ENCODE measurements at regions not wholly inside any gene's neighbourhood (a gene's known extent, or its start where the extent isn't known, plus 50 kb on each side); places are given as distances from the start of the nearest gene placed in this dataset.

DNA sequence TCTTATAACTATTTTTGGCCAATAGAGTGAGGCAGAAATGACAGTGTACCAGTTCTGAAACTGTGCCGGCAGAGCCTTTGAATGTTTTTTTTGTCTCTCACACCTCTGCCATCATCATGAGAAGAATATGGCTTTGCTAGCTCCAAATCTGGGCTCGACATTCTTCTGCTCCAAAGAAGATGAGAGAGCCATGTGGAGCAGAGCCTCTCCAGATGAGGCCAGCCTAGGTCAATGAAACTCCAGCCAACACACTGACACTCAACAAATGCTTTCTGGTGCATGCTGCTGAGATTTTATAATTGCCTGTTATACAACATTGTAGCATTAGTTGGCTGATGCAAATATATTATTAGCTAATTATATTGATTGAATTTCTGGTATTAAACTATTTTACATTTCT lies 154.7 kb downstream of the SLC38A4 start:
- TF ChIP-seq TP53 (CRISPR knock-in tag; IDR thresholded peaks at IDR 0.05) (no peak), MAZ (IDR thresholded peaks at IDR 0.05; ENCODE audit: borderline replicate concordance, low read depth, low read length) (no peak), FOXS1 (CRISPR knock-in tag; IDR thresholded peaks at IDR 0.05) (no peak), RCOR1 (IDR thresholded peaks at IDR 0.05; ENCODE audit: low read depth, low read length) (no peak), KDM5A (IDR thresholded peaks at IDR 0.05) (no peak), EP300 (IDR thresholded peaks at IDR 0.05) (no peak), ZC3H11A (IDR thresholded peaks at IDR 0.05) (no peak), RARB (CRISPR knock-in tag; IDR thresholded peaks at IDR 0.05) (no peak), GATA3 (IDR thresholded peaks at IDR 0.05; ENCODE audit: borderline replicate concordance) (no peak), JUN (IDR thresholded peaks at IDR 0.05) (no peak), HOXB13 (CRISPR knock-in tag; IDR thresholded peaks at IDR 0.05; ENCODE audit: low read depth) (no peak)
- TF ChIP-seq, protein P1, sequence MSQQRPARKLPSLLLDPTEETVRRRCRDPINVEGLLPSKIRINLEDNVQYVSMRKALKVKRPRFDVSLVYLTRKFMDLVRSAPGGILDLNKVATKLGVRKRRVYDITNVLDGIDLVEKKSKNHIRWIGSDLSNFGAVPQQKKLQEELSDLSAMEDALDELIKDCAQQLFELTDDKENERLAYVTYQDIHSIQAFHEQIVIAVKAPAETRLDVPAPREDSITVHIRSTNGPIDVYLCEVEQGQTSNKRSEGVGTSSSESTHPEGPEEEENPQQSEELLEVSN (IDR thresholded peaks at IDR 0.05; ENCODE audit: borderline replicate concordance, low read depth) = no peak
- TF ChIP-seq, protein P2, sequence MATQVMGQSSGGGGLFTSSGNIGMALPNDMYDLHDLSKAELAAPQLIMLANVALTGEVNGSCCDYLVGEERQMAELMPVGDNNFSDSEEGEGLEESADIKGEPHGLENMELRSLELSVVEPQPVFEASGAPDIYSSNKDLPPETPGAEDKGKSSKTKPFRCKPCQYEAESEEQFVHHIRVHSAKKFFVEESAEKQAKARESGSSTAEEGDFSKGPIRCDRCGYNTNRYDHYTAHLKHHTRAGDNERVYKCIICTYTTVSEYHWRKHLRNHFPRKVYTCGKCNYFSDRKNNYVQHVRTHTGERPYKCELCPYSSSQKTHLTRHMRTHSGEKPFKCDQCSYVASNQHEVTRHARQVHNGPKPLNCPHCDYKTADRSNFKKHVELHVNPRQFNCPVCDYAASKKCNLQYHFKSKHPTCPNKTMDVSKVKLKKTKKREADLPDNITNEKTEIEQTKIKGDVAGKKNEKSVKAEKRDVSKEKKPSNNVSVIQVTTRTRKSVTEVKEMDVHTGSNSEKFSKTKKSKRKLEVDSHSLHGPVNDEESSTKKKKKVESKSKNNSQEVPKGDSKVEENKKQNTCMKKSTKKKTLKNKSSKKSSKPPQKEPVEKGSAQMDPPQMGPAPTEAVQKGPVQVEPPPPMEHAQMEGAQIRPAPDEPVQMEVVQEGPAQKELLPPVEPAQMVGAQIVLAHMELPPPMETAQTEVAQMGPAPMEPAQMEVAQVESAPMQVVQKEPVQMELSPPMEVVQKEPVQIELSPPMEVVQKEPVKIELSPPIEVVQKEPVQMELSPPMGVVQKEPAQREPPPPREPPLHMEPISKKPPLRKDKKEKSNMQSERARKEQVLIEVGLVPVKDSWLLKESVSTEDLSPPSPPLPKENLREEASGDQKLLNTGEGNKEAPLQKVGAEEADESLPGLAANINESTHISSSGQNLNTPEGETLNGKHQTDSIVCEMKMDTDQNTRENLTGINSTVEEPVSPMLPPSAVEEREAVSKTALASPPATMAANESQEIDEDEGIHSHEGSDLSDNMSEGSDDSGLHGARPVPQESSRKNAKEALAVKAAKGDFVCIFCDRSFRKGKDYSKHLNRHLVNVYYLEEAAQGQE (IDR thresholded peaks at IDR 0.05) = no peak
- TF ChIP-seq, protein P3, sequence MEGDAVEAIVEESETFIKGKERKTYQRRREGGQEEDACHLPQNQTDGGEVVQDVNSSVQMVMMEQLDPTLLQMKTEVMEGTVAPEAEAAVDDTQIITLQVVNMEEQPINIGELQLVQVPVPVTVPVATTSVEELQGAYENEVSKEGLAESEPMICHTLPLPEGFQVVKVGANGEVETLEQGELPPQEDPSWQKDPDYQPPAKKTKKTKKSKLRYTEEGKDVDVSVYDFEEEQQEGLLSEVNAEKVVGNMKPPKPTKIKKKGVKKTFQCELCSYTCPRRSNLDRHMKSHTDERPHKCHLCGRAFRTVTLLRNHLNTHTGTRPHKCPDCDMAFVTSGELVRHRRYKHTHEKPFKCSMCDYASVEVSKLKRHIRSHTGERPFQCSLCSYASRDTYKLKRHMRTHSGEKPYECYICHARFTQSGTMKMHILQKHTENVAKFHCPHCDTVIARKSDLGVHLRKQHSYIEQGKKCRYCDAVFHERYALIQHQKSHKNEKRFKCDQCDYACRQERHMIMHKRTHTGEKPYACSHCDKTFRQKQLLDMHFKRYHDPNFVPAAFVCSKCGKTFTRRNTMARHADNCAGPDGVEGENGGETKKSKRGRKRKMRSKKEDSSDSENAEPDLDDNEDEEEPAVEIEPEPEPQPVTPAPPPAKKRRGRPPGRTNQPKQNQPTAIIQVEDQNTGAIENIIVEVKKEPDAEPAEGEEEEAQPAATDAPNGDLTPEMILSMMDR (IDR thresholded peaks at IDR 0.05) = no peak
- WGBS (ENCODE audit: missing lambda C conversion rate) = 65% methylated on average over 2 of the region's 2 CpGs
- Histone ChIP-seq H3K4me2 (no peak overlapping the region), H3K4me3 (no peak overlapping the region), H3K4me1 (peaks cover 18% of the 10 kb centered on the region), H3K9me3 (no peaks in the 10 kb centered on the region), H3K27ac (0 out of 6 replicates have a peak overlapping the region, but pooled peaks of 1 of the 2 experiments have one; percentile 0)
- CTCF ChIA-PET = interaction anchor here (0.8 kb wide), 1 partner anchor 545 kb away, joined by 3 read pairs; no protein-coding TSS in a partner anchor
- FAIRE-seq = no peak
- DNase-seq (ENCODE audit: low read depth in 1 of 2, low spot score in 1 of 2) = no peak
- POLR2A ChIA-PET = no interaction called here
- ATAC-seq = no peak

DNA sequence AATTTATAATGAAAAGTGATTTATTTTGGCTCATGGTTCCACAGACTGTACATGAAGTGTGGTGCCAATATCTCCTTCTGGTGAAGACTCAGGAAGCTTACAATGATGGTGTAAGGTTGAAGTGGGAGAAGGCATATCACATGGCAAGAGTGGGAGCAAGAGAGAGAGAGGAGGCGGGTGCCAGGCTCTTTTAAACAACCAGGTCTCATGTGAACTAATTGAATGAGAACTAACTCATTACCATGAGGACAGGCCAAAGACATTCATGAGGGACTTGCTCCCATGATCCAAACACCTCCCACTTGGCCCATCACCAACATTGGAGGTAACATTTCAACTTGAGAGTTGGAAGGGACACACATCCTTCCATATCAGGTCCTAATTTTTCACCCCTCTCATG lies 155.2 kb downstream of the SLC38A4 start:
- peaks cover 19% of the 10 kb centered on the region for H3K4me1 ChIP-seq
- DNase-seq (ENCODE audit: low read depth in 1 of 2, low spot score in 1 of 2) = no peak
- CTCF ChIA-PET = interaction anchor here (0.8 kb wide), 1 partner anchor 544 kb away, joined by 3 read pairs; no protein-coding TSS in a partner anchor
- WGBS (ENCODE audit: missing lambda C conversion rate) = 89% methylated on average over 1 of the region's 1 CpG
- POLR2A ChIA-PET = no interaction called here
- peak; percentile 90 for FAIRE-seq
- 0 out of 6 replicates have a peak overlapping the region, but pooled peaks of 1 of the 2 experiments have one; percentile 0 for H3K27ac ChIP-seq
- H3K9me3 ChIP-seq = no peaks in the 10 kb centered on the region
- H3K4me2 ChIP-seq = no peak overlapping the region
- no peak for ATAC-seq
- no peak overlapping the region for H3K4me3 ChIP-seq
- TF ChIP-seq, protein P4, sequence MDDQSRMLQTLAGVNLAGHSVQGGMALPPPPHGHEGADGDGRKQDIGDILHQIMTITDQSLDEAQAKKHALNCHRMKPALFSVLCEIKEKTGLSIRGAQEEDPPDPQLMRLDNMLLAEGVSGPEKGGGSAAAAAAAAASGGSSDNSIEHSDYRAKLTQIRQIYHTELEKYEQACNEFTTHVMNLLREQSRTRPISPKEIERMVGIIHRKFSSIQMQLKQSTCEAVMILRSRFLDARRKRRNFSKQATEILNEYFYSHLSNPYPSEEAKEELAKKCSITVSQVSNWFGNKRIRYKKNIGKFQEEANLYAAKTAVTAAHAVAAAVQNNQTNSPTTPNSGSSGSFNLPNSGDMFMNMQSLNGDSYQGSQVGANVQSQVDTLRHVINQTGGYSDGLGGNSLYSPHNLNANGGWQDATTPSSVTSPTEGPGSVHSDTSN (IDR thresholded peaks at IDR 0.05) = no peak
- no peak for TF ChIP-seq GATA3 (IDR thresholded peaks at IDR 0.05; ENCODE audit: borderline replicate concordance)
- no peak for TF ChIP-seq BHLHE40 (IDR thresholded peaks at IDR 0.05; ENCODE audit: low read depth, low read length)
- TF ChIP-seq, protein P2 (IDR thresholded peaks at IDR 0.05) = no peak
- TF ChIP-seq ZC3H11A (IDR thresholded peaks at IDR 0.05) = no peak
- TF ChIP-seq, protein P5, sequence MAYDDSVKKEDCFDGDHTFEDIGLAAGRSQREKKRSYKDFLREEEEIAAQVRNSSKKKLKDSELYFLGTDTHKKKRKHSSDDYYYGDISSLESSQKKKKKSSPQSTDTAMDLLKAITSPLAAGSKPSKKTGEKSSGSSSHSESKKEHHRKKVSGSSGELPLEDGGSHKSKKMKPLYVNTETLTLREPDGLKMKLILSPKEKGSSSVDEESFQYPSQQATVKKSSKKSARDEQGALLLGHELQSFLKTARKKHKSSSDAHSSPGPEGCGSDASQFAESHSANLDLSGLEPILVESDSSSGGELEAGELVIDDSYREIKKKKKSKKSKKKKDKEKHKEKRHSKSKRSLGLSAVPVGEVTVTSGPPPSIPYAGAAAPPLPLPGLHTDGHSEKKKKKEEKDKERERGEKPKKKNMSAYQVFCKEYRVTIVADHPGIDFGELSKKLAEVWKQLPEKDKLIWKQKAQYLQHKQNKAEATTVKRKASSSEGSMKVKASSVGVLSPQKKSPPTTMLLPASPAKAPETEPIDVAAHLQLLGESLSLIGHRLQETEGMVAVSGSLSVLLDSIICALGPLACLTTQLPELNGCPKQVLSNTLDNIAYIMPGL (CRISPR knock-in tag; IDR thresholded peaks at IDR 0.05; ENCODE audit: borderline replicate concordance) = no peak
- no peak for TF ChIP-seq EHMT2 (IDR thresholded peaks at IDR 0.05; ENCODE audit: low read depth)
- TF ChIP-seq PHF8 (IDR thresholded peaks at IDR 0.05; ENCODE audit: borderline replicate concordance, low read depth) = no peak
- TF ChIP-seq RCOR1 (IDR thresholded peaks at IDR 0.05; ENCODE audit: low read depth, low read length) = no peak
- TF ChIP-seq KDM5A (IDR thresholded peaks at IDR 0.05) = no peak
- TF ChIP-seq ZSCAN20 (CRISPR knock-in tag; IDR thresholded peaks at IDR 0.05) = no peak
- no peak for TF ChIP-seq HOXA7 (CRISPR knock-in tag; IDR thresholded peaks at IDR 0.05)
- no peak for TF ChIP-seq NR3C1 (IDR thresholded peaks at IDR 0.05)
- TF ChIP-seq CBX8 (IDR thresholded peaks at IDR 0.05) = no peak
- no peak for TF ChIP-seq FOSL2 (IDR thresholded peaks at IDR 0.05)
- no peak for TF ChIP-seq FOSL2 (CRISPR knock-in tag; IDR thresholded peaks at IDR 0.05)

All from A549 (cell line).